Stimulated activated CD8-positive, alpha-beta memory T cell treated with anti-CD3 and anti-CD28 coated beads, Interleukin-12 subunit alpha, Interleukin-12 subunit beta, amount 100 ng/mL, for 24 hours (primary cell): ENCODE measurements at regions not wholly inside any gene's neighbourhood (a gene's known extent, or its start where the extent isn't known, plus 50 kb on each side); places are given as distances from the start of the nearest gene placed in this dataset.

ENCODE experiments used
- DNase-seq: peaks from one replicate; pipeline ENCODE4 v3.0.0-alpha.2; 2020; ENCODE audit errors: extremely low read depth

DNA sequence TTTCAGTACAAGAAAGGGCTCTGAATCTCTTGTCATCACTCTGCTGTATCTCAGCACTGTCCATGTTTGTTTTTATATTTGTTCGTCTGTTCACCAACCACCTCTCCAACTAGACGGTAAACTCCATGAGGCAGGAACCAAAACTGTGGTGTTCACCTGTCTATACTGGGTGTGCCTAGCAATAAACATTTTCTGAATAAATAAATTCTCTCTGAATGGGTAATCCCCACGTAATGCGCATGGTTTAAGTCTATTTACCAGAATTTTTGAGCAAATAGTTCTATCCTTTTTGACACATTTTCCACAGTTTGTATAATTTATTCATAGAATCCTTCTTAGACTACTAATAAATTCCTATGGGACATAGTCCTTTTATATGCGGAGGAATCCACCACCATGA lies 400.6 kb upstream of the CFAP20DC start:
- DNase-seq: no peak

DNA sequence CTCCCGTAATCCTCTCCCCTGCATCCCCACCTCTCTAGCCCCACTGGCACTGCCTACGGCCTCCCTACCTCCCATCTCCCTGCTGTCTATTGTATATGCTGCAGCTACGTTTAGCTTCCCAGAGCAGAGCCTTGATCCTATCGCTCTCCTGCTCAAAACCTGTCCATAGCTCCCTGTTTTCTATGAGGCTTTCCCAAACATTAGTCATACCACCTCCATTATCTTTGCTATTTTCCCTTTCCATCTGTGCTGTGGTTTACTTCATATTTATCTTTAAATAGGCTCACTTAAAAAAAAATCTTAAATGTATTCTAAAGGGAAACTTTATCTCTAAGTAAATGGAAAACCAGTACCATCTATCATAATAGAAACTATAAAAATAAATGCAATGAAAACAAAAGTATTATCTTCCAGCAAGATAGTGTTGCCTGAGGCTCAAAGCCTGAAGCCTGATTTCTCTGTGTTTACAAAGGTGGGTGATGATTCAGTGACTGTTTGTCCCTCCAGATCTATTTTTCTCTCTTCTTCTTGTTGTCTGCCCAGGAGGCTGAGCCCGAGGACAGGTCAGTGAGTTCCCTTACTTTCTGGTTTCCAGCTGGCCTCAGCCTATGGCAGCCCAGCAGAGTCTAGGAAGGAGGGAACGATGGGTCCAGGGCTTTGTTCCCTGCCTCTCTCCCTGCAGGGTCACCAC lies 397.1 kb upstream of the CFAP20DC start:
- DNase-seq: no peak

DNA sequence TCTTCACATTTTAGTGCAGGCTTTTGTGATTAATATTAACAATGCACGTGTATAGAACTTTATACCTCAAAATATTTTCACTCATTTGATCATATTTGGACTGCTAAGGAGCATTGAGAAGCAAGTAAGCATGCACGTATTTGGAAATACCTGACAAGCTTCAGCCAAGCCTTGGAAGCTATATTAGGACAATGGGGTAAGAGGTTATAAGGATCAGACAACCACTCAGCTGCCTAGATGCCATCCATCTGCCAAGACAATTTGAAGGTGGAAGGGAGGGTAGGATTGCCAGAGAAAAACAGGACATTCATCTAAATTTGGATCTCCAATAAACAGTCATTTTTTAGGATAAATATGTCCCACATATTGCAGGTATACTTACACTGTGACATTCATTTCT lies 394.9 kb upstream of the CFAP20DC start:
- DNase-seq: no peak

DNA sequence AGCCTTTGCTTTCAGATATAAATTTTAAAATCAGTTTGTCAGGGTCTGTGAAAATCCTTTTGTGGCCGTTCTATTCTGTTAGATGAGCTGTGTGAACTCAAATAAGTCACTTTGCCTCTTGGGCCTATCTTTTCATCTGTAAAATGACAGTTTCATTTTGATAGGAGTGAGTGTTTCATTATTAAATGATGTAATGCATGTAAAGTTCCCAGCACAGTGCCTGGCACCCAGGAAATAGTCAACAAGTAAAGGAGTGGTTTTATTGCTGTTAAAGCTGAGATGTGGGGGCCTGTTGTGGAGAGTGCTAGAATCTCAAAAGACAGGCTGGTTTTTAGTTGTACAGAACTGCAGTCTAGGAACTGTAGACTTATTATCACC lies 394.5 kb upstream of the CFAP20DC start:
- DNase-seq: no peak

DNA sequence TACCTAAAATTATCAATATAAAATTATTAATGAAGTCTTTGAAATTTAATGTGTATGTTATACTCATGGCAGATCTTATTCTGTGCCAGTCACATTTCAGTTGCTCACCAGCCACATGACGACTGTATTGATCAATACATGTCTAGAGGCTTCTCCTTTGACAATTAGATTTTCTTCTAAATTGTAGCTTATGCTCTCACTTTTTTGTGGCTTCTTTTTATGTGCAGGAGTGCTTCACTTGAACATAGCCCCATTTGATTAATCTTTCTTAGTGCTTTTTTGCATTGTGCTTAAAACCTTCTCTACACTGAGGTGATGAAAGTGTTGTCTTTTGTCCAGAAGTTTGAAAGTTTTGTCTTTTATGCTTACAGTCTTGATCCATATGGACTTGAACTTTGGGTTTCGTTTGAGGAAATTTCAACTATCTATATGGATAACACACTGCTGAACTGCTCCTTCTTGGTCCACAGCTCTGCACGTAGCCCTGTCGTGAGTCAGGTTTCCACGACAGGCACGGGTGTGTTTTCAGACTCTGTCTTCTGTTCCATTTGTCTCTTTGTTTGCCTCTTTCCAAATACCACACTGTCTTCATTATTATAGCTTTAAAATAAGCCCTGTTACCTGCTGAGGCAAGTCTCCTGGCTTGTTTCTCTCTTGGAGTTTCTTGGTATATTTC lies 393.9 kb upstream of the CFAP20DC start:
- DNase-seq: no peak

DNA sequence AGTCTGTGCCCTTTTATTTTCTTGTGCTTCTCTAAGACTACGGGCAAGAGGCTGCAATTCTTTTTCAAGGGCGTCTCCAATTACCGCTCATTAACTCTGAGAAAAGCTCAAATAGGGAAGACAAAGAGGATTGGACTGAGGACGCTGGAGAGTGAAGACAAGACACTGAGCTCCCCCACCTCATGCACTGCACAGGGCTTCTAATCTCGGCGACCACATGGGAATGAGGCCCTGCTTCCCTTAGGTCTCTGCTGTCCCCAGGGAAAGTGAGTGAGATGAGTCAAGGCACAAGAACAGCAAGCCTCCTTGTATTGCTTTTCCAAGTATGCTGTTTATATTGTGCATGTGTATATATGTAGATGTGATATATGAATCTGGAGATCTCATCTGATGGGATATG lies 392.2 kb upstream of the CFAP20DC start:
- DNase-seq: no peak

DNA sequence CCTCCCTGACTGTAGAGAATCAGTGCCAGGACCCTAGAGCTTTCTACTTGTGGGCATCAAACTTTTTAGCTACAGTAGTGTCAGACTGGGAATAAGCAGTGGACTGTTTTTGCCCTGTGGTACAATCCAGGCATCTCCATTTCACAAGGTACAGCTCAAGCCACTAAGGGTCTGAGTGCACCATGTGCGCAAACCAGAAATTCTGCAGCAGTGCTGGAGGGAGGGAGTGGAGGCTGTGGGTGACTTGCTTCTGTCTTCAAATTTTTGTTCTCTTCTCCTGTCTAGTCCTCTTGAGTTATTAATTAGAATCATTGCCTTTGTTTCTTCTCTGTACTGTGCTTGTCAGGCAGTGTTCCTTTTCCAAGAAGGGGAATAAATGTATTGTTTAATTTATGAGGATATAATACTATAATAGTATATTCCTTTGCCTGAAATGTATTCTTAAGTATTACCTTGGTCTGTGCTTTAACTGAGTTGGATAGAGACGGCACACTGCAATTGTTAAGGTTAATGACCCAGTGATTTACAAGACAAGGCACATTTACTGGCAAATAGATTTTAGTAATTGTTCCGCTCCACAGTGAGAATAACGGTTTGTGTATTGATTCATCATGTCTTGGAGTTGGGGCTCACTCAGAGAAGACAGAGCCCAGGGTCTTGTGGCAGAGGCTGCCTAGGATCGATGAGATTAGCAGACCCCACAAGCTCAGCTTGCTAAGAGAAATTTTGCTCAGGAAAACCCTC lies 390.6 kb upstream of the CFAP20DC start:
- no peak for DNase-seq

DNA sequence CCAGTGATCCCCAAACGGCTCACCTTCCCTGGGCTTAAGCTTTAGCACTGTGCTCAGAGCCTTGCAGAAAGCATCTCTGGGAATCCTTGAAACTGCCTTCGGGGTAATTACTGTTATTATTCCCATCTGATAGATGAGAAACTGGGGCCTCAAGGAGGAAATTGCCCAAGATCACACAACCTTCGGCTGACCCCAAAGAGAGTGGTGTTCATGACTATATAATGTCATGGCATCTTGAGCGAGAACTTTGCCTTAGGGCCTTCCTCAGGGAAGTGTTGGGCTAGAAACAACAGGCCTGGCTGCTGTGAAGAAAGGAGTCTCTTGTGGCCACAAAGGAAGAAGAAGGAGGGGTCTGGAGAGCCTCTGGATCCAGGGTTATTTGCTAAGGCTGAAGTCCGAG lies 388.7 kb upstream of the CFAP20DC start:
- no peak for DNase-seq

DNA sequence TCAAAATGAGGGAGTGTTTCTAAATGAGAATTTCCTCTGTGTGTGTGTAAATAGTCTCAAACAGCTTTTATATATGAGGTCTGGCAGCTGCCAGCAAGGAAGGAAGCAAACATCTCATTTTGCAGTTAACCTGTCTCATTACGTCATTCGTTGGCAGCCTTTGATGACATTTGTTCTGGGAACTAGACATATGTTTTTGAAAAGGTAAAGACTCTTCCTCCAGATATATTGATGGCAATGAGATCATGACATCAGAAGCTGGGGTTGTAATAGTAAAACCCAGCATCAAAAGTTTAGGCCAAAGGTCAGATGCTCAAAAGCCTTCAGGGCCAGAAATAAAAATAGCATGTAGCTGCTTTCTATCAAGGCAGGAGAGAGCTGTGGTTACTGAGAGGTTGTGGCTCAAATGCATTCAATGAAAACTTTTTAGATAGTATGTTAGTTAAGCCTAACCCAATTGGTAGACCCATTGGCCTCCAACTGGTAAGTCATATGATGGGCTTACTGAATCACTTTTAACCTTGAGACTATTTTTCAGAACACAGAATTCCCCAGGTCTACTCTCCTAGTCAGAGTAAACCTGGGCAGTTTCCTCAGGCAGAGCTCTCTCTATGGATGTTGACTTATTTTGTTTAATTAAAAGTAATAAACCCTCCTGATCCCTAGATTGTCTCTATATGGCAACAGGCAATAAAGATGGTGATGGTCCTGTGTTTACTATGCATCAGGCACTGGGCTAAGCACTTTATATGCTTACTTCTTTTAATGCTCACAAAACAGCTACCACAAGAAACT lies 386.5 kb upstream of the CFAP20DC start:
- no peak for DNase-seq

DNA sequence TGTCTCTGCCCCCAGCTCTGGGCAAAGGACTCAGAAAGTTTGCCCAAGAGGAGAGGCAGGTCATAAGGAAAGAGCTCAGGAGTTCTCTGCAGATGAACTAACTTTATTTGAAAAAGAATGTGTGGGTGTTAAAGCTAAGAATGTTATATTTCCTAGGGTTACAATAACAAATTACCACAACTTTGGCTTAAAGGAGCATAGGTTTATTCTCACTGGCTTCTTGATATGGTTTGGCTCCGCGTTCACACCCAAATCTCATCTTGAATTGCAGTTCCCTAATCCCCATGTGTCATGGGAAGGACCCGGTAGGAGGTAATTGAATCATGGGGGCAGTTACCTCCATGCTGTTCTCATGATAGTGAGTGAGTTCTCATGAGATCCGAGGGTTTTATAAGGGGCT lies 383.7 kb upstream of the CFAP20DC start:
- DNase-seq: no peak

DNA sequence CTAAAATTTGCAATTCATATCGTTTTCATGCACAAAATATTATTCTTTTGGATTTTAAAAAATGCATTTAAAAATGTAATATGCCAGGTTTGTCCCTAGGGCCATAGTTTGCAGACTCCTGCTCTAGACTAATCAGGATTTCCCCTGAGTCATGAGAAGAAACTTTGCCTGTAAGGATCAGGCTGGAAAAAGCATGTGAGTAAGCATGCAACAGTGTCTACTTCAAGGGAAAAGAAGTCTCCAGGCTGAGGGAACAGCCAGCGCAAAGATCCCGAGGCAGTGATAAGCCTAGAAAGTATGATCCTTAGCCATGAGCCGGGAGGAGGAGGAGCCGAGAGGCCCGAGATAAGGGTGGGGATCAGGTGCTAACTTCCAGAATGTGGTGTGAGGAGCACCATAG lies 382.8 kb upstream of the CFAP20DC start:
- no peak for DNase-seq

DNA sequence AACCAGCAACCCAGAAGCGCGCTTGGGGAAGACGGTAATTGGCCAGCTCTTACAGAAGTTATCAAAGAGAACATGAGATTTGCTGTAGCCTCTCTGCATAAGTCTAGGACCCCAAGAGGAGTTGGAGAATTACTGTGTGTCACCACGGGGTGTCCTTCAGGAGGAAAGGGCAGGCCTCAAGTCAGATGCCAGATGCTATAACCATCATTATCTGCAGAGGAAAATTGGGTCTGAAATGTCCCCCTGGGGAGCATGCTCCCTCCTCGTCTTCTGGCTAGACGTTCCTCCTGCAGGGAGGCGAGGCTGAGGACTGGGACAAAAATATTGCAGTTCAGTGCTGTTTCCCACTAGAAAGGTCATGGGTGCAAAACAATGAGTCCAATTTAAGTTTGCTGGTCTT lies 380.5 kb upstream of the CFAP20DC start:
- no peak for DNase-seq

DNA sequence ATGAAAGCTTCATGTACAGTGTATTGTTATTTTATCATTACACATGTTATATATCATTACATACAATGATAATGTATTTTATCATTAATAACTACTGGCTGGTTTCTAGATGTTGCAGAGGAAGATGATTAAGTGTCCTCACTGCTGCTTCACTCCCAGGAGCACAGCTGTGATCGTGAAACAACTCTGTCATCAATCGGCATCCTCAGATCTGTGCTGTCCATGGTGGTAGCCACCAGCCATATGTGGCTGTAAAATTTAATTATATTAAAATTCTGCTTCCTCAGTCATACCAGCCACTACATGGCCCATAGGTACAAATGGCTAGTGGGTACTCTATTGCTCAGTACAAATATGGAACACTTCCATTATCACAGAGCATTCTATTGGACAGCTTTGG lies 379.4 kb upstream of the CFAP20DC start:
- DNase-seq: no peak

DNA sequence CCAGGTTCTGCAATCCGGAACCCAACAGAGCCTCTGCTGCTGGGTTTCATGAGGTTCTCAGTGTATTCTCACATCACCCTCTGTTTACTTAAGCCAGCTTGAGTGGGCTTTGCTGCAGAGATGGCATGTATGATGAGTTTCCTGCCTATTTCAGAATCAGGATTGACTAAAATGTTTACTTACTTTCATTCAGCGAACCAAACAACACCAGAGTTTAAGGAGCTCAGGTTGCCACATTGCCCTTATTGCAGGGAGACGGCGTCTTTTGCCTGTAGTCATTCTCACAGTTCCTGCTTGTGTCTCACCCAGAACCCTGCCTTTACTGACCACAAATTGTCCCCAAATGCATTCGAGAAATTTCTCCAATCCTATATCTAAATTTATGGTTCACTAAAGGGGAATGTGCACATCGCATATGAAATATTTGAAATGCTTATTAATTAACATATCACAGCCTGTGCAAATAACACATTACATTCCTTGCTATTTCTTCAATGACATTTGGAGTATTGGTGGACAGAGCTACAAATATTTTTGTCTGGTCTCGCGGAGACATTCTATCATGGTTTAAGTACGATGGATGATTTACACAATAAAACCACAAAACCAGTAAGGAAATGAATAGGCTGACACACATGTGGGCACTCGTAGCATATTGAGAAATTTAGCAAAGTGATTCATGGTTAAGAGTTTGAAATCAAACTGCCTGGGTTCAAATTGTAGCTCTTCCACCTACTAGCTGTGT lies 377.2 kb upstream of the CFAP20DC start:
- DNase-seq: no peak

DNA sequence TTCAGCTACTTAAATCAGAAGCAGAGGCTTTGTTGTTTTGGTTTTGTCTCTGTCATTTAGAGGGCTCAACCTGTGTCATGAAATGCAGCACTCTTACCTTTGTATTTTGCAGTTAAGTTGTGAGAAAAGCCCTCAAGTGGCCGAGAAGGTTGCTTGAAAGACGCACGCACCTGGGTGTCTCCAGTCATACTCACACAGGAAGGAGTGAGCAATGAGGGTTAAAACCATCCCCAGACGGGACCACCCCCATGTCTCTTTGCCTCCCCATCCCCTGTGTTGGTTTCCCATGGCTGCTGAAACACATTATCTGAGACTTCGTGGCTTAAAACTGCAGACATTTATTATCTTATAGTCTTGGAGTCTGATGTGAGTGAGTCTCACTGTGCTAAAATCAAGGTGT lies 376.1 kb upstream of the CFAP20DC start:
- peak; percentile 15 for DNase-seq

DNA sequence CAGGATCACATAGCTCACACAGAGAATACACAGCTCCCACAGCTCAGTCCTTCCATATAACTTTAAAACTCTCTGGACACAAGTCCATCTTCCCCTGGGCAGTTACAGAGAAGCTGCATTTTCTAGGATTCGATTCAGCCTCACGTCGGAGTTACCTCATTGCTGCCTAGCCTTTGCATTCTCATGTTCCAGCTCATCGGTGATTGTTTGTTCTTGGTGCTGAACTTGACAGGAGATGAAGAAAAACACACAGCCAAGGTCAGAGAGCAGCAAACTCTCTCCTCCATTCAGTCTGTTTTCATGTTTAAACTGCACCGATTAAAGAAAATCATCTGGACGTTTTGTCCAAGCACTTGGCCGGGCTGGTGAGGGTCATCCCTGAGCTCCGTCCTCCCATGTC lies 375.5 kb upstream of the CFAP20DC start:
- no peak for DNase-seq

DNA sequence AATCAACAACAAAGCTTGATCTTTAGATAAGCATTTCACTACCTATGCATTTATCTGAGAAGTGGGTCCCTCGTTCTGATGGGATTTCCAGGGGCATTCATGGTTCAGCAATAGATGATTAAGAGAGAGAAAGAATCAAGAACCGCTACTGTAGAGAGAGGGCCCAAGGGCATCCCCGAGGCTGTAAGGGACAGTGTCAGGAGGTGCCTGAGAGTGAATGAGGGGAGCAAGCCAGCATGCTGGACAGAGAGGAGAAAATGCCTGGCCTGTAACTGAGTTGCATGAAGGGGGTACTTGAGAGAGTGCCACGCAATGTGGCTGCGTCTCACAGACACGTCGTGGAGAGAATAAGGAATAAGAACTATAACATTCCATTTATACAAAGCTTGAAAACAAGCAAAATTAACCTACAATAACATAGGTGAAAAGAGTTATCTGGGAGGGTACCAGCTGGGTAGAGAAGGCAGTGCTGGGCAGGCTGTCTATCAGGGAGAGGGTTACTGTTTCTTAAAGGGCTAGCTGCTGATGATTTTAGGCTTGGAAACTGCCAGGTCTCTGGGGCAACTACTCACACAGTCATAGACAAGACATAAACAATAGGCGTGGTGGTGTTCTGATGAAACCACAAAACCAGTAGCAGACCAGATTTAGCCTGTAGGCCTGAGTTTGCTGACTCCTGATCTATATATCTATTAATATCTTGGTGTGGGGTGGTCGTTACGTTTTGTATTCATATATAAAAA lies 374.6 kb upstream of the CFAP20DC start:
- DNase-seq: no peak

DNA sequence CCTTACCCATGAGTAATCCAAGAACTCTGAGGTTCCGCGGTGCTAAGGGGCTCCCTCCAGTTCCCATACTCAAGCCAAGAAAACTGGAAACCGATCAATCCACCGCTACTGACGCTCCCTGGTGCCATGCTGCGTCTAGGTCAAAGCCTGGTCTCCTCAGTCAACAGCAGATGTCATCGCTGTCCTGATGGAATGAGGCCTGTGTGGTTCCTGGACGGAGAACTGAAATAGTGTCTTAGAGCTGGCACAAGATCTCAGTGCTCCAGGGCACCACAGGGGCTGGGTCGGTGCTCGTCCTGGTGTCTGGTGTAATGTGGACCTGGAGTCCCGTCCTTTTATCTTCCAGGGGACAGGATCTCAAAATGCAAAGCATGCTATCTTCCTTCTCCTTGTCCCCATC lies 373.9 kb upstream of the CFAP20DC start:
- no peak for DNase-seq

DNA sequence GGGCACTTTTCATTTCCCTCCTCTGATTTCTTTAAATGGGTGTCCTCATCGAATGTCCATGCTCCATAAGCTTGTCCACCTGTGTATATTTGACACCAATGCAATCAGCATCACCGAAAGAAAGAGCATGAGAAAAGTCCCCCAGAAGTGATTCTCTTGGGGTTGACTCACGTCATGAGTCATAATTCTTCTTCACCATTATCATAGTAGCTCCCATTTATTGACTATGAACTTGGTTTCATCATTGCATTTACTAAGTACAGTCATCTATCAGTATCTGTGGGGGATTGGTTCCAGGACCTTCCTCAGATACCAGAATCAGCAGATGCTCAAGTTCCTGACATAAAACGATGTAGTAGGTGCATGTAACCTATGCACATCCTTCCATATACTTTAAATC lies 372.5 kb upstream of the CFAP20DC start:
- DNase-seq: no peak

DNA sequence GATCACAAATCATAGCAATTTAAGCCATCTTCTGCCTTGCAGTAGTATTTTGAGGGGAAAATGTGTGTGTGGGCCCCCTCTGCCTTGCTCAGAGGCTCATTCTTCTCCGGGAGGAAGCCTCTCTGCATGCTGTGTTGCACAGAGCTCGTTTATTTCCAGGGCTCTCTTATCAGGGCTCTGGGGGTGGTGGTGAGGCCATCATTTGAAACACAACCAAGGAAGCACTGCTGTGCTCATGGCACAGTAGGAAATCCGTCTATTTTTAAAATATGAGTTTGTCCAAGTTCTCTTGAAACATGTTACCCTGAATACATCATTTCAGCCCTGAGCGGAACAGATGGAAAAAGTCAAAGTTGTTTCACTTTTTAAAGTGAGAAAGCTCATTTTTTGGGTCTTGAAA lies 369.0 kb upstream of the CFAP20DC start:
- no peak for DNase-seq

DNA sequence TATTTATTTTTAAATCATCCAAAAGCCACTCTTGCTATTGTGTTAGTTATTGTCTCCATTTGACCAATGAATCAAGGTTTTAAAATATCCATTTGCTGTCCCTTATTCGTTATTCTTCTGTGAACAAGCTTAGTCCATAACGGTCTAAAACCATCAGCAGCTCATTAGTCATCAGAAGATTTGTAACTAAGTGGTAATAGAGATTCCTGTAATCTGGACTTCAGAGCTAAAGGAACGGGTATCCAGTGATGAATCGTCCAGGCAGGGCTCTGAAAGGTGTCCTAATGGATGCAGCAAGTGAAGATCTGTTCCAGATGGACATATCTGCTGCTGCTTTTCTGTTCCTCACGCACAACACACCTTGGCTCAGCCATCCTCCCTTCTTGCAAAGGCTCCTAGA lies 362.7 kb upstream of the CFAP20DC start:
- DNase-seq: no peak
